PC-9 (cell line): ENCODE measurements at regions not wholly inside any gene's neighbourhood (a gene's known extent, or its start where the extent isn't known, plus 50 kb on each side); places are given as distances from the start of the nearest gene placed in this dataset.

Experiments
- EZH2 ChIP-seq: fragments of 200-600 bp; sonication (generic); IDR thresholded peaks from 2 replicates; pipeline ENCODE4 v1.8.0; 2017; ENCODE audit warnings: antibody characterized with exemption, low read depth
- TF ChIP-seq, protein P1 (sequence below): fragments of 200-600 bp; sonication (generic); conservative IDR thresholded peaks from 2 replicates; pipeline ENCODE4 v1.6.1; 2017; ENCODE audit warnings: mixed run types, antibody characterized with exemption, mild to moderate bottlenecking, moderate library complexity

DNA sequence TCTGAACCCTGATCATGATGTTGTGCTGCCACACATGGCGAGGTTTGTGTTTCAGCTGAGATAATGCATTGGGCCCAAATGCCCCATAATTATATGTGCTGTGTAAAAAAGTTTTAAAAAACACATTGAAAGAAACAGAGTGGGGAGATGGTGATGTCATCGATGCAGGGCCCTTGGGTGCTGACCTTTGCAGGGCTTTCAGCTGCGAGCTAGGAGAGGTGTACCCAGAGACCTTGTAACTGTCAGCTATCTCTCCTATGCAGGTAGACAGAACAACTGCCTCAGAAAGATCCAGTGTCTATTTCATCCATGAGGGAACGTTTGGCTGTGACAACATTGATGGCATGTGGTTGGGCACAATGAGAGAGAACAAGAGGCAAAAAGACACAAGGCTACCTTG is 286.9 kb upstream of the CELF4 start:
- TF ChIP-seq, protein P1, sequence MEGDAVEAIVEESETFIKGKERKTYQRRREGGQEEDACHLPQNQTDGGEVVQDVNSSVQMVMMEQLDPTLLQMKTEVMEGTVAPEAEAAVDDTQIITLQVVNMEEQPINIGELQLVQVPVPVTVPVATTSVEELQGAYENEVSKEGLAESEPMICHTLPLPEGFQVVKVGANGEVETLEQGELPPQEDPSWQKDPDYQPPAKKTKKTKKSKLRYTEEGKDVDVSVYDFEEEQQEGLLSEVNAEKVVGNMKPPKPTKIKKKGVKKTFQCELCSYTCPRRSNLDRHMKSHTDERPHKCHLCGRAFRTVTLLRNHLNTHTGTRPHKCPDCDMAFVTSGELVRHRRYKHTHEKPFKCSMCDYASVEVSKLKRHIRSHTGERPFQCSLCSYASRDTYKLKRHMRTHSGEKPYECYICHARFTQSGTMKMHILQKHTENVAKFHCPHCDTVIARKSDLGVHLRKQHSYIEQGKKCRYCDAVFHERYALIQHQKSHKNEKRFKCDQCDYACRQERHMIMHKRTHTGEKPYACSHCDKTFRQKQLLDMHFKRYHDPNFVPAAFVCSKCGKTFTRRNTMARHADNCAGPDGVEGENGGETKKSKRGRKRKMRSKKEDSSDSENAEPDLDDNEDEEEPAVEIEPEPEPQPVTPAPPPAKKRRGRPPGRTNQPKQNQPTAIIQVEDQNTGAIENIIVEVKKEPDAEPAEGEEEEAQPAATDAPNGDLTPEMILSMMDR: no peak
- no peak for TF ChIP-seq EZH2
